DMS 273 (cell line): ENCODE measurements at regions not wholly inside any gene's neighbourhood (a gene's known extent, or its start where the extent isn't known, plus 50 kb on each side); places are given as distances from the start of the nearest gene placed in this dataset.

Source experiments
- DNase-seq: peaks from one replicate; lab custom pipeline; 2025; ENCODE audit not compliant: unreplicated experiment; lab: John Stamatoyannopoulos, UW

DNA sequence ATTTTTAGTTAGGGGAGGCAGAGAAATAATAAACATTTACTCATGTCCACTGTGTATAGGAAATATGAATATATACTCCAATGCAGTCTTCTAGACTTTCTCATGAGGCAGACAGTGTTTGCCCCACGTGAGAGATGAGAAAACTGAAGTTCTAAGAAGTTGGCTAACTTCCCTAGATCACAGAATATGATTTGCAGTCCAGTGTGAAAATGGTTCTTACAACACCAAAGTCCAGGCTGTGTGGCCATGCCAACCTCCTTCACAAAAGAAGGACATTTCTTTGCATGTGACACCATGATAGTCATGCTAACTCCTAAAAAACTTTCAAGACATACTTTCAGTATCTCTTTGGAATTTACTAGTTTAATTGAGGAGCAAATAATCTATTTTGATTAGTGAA is 143.7 kb downstream of the IRS1 start:
- no peak for DNase-seq

DNA sequence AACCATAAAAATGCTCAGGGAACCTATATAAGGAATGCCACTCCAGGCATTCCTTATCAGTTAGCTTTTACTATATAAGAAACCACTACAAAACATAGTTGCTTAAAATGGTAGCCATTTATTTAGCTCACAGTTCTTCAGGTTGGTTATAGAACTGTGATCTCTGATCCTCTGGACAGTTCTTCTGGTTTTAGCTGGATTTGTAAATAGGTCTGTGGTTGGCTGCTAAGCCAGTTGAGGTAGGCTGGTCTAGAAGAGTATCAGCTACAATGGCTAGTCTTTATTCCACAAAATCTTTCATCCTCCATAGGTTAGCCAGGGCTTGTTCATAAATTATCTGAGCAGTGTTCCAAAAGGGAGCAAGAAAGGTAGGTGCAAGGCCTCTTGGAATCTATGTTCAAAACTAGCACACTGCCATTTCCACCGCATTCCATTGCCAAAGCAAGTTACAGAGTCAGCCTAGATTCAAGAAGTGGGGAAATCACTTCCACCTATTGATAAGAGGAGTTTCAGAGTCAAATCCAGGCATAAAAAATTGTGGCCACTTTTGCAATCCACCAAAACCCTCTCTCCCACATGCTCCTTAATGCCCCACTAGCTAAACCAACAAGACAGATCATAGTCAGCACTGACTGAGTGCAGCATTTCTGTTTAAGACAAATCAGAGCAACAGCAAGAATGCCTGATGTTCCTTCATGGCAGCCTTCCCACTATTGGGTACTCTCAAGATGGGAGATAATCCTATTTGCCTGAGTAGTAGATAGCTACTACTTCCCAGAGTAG is 146.4 kb downstream of the IRS1 start:
- DNase-seq = no peak

DNA sequence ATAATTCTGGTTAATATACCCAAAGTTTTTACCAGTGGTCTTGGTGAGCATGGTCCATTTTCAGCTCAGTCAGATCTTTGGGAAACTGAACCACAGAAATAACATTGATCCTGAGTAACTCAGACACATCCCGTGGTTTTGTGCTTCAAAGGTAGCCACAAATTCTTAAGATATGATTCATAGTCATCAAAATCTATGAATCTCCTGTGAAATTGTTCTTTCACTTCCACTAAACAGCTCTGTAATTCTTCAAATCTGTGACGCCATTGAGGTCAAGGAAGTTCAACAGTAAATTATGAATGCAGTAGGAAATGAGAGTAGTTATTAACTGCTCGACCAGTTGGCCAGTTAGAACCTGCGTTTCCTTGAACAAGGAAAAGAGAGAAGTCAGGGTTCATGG is 147.3 kb downstream of the IRS1 start:
- DNase-seq = no peak

DNA sequence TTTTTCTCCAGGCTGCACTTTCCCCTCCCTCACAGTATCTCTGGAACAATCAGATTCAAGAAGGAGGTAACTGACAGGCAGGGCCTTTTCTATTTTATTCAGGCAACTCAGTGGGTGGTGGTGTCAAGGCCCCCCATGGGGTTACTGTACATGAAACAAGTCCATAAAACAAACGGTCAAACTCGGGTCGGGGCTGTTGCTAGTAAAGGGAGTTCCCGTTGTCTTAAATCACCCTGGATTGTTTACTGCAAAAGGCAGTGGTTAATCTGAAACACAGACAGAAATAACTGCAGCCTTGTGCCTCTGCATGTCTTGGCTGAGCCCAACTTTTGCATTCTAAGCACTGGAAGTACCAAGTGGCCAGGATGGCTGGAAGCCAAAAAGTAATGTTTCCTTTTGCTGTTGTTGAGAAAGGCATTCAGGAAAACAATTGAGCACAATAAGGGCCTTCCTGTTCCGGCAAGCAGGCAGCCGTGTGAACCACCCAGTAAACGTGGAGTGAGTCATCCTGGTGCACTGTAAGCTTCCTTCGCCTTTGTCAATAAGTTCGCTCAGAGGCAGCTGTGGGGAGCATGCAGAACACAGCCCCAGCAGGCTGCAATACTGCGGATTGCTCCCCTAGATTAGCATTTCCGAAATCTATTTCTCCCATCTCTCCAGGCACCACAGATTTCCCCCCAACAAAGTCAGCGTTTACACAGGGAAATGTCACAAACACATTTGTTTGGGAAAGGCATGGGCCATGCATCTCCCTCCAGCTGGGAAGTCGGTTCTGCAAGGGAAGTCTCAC is 149.6 kb downstream of the IRS1 start:
- peak; percentile 12 for DNase-seq

DNA sequence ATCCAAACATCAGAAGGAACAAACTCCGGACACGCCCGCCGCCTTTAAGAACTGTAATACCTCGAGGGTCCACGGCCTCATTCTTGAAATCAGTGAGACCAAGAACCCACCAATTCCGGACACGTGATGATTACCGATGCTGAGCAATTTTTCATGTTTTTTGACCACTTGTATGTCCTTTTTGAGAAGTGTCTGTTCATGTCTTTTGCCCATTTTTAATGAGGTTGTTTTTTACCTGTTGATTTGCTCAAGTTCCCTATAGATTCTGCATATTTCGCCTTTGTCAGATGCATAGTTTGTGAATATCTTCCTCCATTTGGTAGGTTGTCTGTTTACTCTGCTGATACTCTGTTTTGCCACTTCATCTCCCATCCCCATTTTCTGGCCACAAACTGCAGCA is 150.4 kb downstream of the IRS1 start:
- DNase-seq = no peak

DNA sequence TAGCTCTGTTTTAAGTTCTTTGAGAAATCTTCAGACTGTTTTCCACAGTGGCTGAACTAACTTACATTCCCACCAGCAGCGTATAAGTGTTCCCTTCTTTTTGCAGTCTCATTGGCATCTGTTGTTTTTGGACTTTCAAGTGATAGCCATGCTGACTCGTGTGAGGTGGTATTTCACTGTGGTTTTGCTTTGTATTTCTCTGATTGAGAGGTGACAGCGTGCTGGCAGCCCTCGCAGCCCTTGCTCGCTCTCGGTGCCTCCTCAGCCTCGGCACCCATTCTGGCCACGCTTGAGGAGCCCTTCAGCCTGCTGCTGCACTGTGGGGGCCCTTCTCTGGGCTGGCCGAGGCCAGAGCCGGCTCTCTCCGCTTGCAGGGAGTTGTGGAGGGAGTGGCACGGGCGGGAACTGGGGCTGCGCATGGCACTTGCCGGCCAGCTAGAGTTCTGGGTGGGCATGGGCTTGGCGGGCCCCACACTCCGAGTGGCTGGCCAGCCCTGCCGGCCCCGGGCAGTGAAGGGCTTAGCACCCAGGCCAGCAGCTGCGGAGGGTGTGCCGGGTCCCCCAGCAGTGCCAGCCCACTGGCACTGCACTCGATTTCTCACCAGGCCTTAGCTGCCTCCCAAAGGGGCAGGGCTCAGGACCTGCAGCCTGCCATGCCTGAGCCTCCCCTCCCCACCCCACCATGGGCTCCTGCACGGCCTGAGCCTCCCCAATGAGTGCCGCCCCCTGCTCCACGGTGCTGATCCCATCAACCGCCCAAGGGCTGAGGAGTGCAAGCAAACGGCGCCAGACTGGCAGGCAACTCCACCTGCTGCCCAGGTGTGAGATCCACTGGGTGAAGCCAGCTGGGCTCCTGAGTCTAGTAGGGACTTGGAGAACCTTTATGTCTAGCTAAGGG is 151.8 kb downstream of the IRS1 start:
- no peak for DNase-seq

DNA sequence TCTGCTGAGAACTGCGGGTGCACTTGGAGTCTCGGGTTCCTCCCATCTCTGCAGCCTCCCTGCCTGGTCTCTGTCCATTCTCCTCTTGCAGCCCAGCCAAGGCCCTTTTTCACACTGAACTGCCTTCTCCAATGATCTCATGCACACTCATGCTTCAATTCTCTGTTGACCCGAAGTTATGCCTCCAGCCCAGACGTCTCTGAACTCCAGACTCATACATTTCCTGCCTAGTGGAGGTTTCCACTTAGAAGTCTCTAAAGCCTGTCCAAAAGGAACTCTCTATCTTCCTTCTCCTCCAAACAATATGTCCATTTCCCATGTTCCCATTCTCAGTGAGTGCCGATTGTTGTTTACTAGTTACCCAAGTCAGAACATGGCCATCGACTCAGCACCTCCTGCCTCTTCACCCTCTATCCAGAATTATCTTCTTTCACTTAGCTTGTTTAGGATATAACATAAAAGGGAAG is 155.2 kb downstream of the IRS1 start:
- no peak for DNase-seq

DNA sequence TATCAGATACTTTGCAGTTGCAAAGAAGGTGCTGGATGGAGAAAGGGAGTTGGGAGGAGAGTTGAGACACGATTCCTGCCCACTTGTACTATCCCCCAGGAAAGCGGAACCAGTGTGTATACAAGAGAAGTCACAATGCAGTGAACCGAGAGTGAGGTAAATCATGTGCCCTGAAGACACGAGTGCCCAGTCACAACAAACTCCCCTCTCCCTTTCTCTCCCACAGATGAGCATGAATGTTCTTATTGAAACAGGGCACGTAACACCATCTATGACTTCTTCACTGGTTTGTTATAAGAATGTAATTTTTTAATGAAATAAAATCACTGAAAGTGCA is 155.7 kb downstream of the IRS1 start:
- no peak for DNase-seq

DNA sequence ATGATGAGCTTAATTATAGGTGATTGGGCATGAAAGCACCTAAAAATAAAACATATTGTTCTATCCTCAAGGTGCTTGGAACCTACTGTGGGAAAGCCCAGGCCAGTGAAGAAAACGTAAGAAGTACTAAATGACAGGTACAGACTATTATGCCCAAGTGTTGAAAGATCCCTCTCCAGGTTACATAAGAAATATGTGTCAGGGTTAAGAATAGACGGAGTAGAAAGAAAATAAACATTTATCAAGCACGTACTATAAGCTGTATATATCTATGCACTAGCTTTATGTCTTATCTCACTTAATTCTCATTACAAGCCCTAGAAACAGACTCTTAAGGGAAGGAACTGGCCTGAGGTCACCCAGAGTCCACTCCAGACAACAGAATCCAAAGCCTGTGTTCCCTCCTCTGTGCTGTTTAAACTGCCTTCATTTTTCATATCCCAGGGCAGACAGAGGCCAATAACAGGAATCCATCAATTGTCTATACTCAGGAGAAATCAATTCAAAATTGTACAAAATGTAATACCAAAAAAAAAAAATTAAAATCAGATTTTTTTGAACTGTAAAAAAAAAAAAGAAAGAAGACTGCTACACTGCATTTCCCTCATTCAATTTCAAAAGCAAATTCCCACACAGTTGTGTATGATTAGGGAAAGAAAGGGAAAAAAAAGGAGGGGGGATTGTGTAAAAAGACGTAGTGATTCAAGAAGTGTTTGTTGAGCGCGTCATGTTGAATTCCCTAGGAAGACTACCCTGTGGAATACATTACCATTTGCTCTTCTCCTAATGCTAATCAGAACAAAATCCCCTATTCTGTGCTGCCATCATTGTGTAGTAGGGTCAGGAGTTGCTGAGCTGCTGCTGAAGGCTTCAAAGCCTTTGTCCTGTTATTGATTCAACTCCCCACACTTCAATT is 156.3 kb downstream of the IRS1 start:
- no peak for DNase-seq

DNA sequence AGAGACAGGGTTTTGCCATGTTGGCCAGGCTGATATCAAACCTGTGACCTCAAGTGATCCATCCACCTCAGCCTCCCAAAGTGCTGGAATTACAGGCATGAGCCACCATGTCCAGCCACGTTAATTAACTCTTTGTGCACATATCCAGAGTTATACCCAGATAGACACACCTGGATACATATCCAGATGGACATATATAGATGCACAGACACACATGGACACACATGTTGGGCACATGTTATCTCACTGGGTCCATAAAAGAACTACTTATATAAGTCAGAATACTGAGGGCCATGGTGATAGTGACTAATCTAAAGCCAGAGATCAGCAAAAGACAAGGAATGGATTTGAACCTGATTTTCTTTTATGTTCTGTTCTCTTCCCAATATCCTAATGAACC is 158.6 kb downstream of the IRS1 start:
- no peak for DNase-seq

DNA sequence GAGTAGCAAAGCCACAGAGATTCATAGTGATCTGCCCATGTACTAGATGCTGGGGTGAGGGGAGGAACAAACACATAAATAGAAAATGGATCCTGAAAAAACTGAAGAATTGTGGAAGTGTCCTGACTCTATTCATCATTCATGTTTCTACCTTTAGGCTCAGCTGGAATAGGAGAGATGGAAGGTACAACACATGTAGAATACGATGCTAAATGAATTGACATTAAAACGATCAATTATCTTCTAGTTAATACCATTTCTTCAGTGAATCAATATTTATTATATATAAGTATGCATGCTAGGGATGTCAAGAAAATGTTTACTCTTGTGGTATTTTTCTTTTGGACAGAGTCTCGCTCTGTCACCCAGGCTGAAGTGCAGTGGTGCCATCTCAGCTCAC is 159.1 kb downstream of the IRS1 start:
- no peak for DNase-seq

DNA sequence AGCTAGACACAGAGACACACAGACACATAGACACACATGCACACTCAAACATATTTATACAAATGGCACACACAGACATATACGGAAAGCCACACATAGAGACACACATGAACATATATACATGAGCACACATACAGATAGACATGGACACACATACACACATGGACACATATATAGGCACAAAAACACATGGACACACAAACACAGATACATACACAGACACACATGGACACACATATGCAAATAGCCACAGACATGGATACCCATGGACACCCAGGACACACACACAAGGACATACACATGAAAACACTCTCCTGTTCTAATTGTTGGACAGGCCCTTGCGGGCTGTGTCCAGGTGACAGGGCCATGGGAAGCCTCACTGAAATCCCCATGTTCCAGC is 160.1 kb downstream of the IRS1 start:
- no peak for DNase-seq

DNA sequence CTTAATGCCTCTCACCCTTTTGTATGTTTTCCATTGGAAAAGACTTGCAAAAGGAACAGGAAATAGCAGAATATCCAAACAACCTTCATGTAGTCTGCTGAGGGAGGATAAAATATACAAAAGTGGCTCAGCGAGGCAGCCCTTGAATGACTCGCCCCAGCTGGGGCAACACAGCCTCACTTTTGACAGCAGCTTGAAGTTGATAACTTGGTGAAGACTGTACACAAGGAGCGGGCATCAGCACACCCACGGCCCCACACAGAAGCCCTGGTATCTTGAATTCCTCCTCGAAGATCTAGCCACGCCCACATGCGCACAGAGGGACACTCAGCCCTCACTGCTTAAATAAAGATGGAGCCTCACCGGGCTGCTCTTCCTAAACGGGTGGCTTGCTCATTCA is 161.0 kb downstream of the IRS1 start:
- DNase-seq = no peak

DNA sequence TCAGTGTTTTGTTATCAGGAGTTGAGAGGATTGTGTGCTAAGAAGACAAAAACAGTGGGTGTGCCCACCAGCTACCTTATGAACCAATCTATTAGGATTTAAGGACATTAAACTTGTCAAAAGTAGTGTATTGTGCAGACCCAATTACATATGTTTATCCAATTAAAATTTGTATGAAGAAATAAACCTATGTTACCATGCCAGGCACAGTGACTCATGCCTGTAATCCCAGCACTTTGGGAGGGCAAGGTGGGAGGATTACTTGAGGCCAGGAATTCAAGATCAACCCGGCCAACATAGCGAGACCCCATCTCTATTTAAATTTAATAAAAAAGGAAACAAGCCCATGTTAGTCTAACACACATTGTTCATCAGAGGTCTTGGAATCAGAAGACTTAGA is 162.2 kb downstream of the IRS1 start:
- DNase-seq = no peak

DNA sequence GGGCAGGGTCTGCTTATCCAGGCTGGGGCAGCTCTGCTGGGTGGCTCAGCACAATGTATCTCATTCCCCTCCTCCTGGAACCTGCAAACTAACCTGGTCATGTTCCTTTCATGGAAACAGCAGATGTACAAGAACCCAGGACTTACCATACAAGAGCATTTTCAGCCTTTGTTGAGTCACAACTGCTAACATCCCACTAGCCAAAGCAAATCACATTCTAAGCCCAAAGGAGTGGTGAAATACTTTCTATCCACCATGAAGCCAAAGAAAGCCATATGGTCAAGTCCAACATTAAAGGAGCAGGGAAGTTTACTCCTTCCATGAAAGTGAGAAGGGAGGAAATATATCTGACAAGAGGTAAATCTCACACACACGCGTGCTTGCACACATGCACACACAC is 163.0 kb downstream of the IRS1 start:
- no peak for DNase-seq

DNA sequence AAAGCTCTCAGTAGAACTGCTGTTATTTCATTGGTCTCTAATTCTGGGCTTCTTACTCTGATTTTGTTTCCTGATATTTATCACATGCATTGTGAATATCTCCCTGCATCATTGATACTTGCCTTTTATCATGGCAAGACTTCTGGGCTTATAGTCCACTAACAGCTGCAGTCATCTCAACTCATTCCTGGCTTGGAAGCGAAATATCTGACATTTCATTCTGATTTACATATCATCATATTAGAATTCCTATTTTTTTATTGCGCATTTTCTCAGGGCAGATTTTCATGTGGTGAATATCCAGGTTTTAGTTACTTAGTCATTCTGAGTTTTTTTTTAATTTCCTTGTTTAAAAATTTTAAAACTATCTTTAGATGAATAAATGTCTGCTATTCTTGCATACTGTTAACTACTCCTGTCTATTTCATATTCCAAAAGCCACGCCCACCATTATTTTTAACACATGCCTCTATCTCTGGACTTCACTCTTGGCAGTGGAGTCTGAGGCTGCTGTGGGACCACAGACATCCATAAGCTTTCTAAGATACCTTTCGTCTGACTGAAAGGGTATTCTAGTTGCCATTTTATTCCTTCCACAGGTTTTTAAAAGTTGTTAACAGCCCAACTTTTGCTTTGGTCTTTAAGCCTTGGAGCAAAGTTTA is 164.5 kb downstream of the IRS1 start:
- DNase-seq = no peak

DNA sequence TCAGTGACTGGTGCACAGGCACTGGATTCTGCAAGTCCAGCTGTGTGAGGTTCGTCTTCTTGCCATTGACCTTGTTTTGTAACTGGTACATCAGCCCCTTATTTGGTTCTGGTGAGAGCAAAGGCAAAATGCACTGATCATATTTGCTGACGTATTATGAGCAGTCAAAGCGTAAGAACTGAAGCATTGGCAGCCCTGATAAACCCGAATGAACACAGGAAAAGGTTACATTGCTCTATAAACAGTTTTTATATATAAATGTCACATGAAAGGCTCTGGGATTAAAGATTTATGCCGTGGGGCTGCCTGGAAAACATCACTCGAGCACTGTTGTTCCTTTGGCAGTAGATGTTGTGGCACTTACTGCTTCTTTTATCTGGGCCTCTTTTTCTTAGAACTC is 167.9 kb downstream of the IRS1 start:
- DNase-seq = no peak

DNA sequence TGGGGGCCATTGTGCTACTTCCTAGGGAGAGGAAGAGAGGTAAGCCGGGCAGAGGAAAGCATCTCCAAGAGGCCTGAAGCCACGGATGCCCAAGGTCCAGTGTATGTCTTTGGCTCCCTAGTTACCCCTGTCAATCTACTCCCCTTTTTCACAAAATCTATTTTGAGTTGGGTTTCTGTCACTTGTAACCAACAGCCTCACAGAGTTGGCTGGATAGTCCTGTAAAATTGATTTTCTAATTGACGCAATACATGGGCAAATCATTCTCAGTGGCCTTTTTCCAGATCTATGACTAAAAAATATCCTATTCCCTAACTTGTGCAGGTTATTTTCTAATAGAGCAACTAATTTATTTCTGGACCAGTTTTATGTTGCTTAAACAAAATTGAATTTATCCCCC is 168.4 kb downstream of the IRS1 start:
- DNase-seq = no peak

DNA sequence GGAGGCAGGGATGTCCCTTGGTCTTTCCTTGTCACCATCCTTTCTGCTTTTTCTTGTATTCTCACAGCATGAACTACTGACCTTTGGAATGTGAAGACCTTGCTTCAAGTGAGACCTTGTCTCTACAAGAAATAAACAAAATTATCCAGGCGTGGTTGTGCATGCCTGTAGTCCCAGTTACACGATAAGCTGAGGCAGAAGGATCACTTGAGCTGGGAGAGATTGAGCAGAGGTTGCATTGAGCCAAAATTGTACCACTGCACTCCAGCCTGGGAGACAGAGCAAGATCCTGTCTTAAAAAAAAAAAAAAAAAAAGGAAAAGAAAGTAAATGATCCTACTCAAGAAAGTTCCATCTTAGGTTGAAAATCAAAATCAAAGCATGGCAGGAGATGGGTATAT is 173.7 kb downstream of the IRS1 start:
- DNase-seq = no peak
